Keratinocyte (primary cell): ENCODE measurements at regions not wholly inside any gene's neighbourhood (a gene's known extent, or its start where the extent isn't known, plus 50 kb on each side); places are given as distances from the start of the nearest gene placed in this dataset.

ENCODE experiments used
- CTCF ChIP-seq, 3 experiments: IDR thresholded peaks in 1 of 3; conservative IDR thresholded peaks in 1 of 3; optimal IDR thresholded peaks in 1 of 3; 2 replicates in 2 of 3; 3 replicates in 1 of 3; pipeline versions ENCODE3 to v1.5.1; 2011; ENCODE audit warnings: low read length in 3 of 3, mild to moderate bottlenecking in 3 of 3, moderate library complexity in 2 of 3, control low read depth in 1 of 3, inconsistent platforms in 1 of 3; ENCODE audit not compliant: insufficient read depth in 2 of 3; ENCODE audit errors: extremely low read depth in 1 of 3
- EZH2 ChIP-seq: IDR thresholded peaks from one replicate; pipeline ENCODE4 v1.6.1; 2012; ENCODE audit warnings: inconsistent platforms, mild to moderate bottlenecking, low read length, moderate library complexity

- no peak for TF ChIP-seq CTCF (optimal IDR thresholded peaks at IDR 0.05 in 1 of 3, IDR thresholded peaks at IDR 0.05 in 1 of 3, conservative IDR thresholded peaks at IDR 0.05 in 1 of 3; ENCODE audit: extremely low read depth in 1 of 3, insufficient read depth in 2 of 3, low read length in 3 of 3)
- no peak for TF ChIP-seq EZH2
These were observed 123.6 kb downstream of the BTG1 start for GRCh38 chr12:92022093-92022492.
